SJCRH30 (cell line): ENCODE measurements at regions not wholly inside any gene's neighbourhood (a gene's known extent, or its start where the extent isn't known, plus 50 kb on each side); places are given as distances from the start of the nearest gene placed in this dataset.

Experiments
- DNase-seq, 2 experiments: peaks; one replicate each; pipeline ENCODE4 v3.0.0-alpha.2; 2015 to 2020
- H3K27ac ChIP-seq: fragments of 250-450 bp; sonication (Bioruptor Pico); 2 replicates; pipeline ENCODE4 v1.5.1; 2020; ENCODE audit warnings: mild to moderate bottlenecking, moderate library complexity
- H3K27me3 ChIP-seq: fragments of 250-450 bp; sonication (Bioruptor Pico); 2 replicates; pipeline ENCODE4 v1.5.1; 2020; ENCODE audit warnings: mild to moderate bottlenecking, moderate library complexity
- H3K36me3 ChIP-seq: fragments of 250-450 bp; sonication (Bioruptor Pico); 2 replicates; pipeline ENCODE4 v1.5.1; 2020; ENCODE audit warnings: mild to moderate bottlenecking, moderate library complexity
- H3K4me1 ChIP-seq: fragments of 250-450 bp; sonication (Bioruptor Pico); 2 replicates; pipeline ENCODE4 v1.5.1; 2020; ENCODE audit warnings: mild to moderate bottlenecking, moderate library complexity
- H3K4me3 ChIP-seq: fragments of 250-450 bp; sonication (Bioruptor Pico); 2 replicates; pipeline ENCODE4 v1.5.1; 2020; ENCODE audit warnings: mild to moderate bottlenecking, moderate library complexity
- H3K9me3 ChIP-seq: fragments of 250-450 bp; sonication (Bioruptor Pico); replicated peaks from 2 replicates; pipeline ENCODE4 v1.5.1; 2020; ENCODE audit warnings: mild to moderate bottlenecking, moderate library complexity

DNA sequence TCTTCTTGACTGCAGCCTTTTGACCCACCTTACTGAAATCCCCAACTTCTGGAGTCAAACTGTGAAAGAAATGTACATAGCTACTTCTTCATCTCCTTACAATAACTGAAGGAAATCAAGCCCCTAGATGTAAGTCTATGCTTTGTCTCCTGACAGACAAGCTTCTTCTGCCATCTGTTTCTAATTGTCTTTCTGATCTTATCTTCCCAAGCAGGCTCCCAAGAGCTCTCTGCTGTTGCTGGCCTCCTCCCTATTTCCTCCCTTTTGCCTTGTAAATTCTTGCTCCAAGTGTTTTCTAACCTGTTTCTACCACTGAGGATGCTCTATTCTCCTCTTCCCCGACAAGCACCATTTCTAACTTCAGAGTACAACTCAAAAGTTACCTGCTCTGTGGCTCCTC, 77.4 kb upstream of the OSR1 start:
- Histone ChIP-seq H3K4me3 (no peak overlapping the region), H3K9me3 (no peaks in the 10 kb centered on the region), H3K4me1 (no peaks in the 10 kb centered on the region), H3K27ac (no peak overlapping the region), H3K27me3 (0 out of 2 replicates have a peak, but pooled peaks cover 6% of the 10 kb centered on the region), H3K36me3 (no peaks in the 10 kb centered on the region)
- DNase-seq = no peak

GRCh38 chr2:19434413-19434812, 76.0 kb upstream of the OSR1 start:
- no peaks in the 10 kb centered on the region for H3K4me1 ChIP-seq
- H3K36me3 ChIP-seq = no peaks in the 10 kb centered on the region
- H3K27ac ChIP-seq = no peak overlapping the region
- H3K27me3 ChIP-seq = peaks cover under 1% of the 10 kb centered on the region; the same call in 1 of the 2 replicates
- no peaks in the 10 kb centered on the region for H3K9me3 ChIP-seq
- H3K4me3 ChIP-seq = no peak overlapping the region
- no peak for DNase-seq

DNA sequence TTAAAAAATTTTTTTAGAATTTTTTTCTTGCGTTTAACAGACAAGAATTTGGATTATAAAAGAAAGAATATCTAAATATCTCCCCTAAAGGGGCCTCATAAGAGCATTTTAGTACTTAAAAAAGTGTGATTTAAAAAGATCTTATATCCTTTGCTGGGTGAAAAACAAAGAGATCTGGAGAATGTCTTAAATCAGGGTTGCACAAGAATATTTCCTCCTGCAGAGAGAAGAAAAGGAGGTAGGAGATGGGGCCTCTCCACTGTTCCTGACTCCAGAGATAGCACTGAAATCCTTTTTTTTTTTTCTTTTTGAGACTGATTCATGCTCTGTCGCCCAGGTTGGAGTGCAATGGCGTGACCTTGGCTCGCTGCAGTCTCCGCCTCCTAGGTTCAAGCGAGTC, 68.5 kb upstream of the OSR1 start:
- Histone ChIP-seq H3K27ac (no peak overlapping the region), H3K27me3 (peaks cover 5% of the 10 kb centered on the region), H3K4me3 (no peak overlapping the region), H3K36me3 (no peaks in the 10 kb centered on the region), H3K9me3 (no peaks in the 10 kb centered on the region), H3K4me1 (no peaks in the 10 kb centered on the region)
- DNase-seq = no peak

DNA sequence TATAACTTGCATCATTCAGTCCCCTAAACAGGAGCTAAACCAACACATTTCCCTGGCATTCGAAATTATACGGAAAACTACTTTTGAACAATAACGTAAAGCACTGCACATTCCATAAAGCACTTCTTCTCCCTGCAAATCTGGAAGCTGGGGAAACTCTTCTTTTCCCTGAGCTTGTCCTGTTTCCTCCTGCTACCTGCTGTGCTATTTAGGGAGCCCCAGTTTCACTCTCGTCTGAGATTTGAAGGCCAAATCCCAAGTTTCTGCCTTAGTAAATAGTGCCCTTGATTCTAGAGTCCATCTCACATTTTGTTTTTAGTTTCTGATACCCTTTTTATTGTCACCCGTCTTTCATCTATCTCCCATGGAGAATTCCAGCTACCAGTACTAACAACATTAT, 67.7 kb upstream of the OSR1 start:
- Histone ChIP-seq H3K4me1 (no peaks in the 10 kb centered on the region), H3K27me3 (peaks cover 5% of the 10 kb centered on the region), H3K9me3 (no peaks in the 10 kb centered on the region), H3K27ac (no peak overlapping the region), H3K36me3 (no peaks in the 10 kb centered on the region), H3K4me3 (no peak overlapping the region)
- DNase-seq = no peak

- no peak for DNase-seq
These were observed 67.0 kb upstream of the OSR1 start for GRCh38 chr2:19425419-19425818.

DNA sequence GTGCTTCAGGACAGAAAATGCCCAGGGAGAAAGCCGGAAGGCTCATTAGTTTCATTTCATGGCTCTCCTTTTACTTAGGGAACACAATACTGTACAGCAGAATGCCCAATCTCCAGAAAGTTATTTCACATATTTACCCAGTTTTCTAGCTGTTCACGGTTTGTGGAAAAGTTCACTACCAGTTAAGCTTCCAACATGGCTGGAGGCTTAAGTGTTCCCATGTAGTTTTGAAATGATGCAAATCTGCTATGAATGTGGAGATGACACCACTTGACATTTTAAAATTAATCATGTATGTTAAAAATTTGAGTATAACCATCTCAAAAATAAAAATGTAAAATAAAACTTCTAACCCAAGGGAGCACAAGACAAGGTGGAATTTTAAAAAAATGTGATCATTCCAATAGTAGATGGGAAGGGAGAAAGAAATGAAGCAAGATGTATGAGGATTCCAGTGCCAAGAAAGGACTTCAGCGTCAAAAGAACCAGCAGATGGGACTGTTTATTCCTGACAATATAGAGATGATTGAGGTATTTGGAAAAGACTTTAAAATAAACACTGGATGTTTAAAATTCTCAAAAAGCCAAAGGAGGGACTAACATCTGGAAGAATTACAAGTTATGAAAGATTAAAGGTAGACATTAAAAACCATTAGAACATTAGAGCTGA, 60.9 kb upstream of the OSR1 start:
- no peaks in the 10 kb centered on the region for H3K4me1 ChIP-seq
- no peak overlapping the region for H3K27ac ChIP-seq
- no peaks in the 10 kb centered on the region for H3K27me3 ChIP-seq
- no peak overlapping the region for H3K4me3 ChIP-seq
- no peaks in the 10 kb centered on the region for H3K9me3 ChIP-seq
- H3K36me3 ChIP-seq = no peaks in the 10 kb centered on the region
- DNase-seq = no peak

More at GRCh38 chr2:19425419-19425818, 67.0 kb upstream of the OSR1 start:
- H3K27ac ChIP-seq = no peak overlapping the region
- H3K36me3 ChIP-seq = no peaks in the 10 kb centered on the region
- H3K4me1 ChIP-seq = no peaks in the 10 kb centered on the region
- no peaks in the 10 kb centered on the region for H3K9me3 ChIP-seq
- H3K4me3 ChIP-seq = no peak overlapping the region
- H3K27me3 ChIP-seq = peaks cover 5% of the 10 kb centered on the region

GRCh38 chr2:19416784-19417684, 58.6 kb upstream of the OSR1 start:
- no peak overlapping the region for H3K4me3 ChIP-seq
- no peaks in the 10 kb centered on the region for H3K9me3 ChIP-seq
- no peak overlapping the region for H3K27ac ChIP-seq
- no peaks in the 10 kb centered on the region for H3K36me3 ChIP-seq
- no peaks in the 10 kb centered on the region for H3K27me3 ChIP-seq
- DNase-seq = no peak
- no peaks in the 10 kb centered on the region for H3K4me1 ChIP-seq

DNA sequence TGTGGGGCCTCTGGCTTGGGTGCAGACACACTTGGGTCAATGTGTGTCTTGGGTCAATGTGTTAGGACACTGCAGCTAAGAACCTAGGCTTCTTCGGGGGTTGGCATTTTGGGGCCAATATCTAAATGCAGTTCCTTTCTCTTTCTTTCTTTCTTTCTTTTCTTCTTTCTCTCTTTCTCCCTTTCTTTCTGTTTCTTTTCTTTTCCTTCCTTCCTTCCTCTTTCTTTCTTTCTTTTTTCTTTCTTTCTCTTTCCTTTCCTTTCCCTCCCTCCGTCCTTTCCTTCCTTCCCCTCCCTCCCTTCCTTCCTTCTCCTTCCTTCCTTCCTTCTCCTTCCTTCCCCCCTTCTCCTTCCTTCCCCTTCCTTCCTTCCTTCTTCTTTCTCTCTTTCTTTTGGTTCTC, 57.7 kb upstream of the OSR1 start:
- no peak for DNase-seq
- Histone ChIP-seq H3K4me1 (no peaks in the 10 kb centered on the region), H3K9me3 (no peaks in the 10 kb centered on the region), H3K27me3 (no peaks in the 10 kb centered on the region), H3K36me3 (no peaks in the 10 kb centered on the region), H3K4me3 (no peak overlapping the region), H3K27ac (no peak overlapping the region)

GRCh38 chr2:19409046-19409445, 50.6 kb upstream of the OSR1 start:
- no peak for DNase-seq
- Histone ChIP-seq H3K9me3 (no peaks in the 10 kb centered on the region), H3K36me3 (no peaks in the 10 kb centered on the region), H3K27me3 (no peaks in the 10 kb centered on the region), H3K4me1 (no peaks in the 10 kb centered on the region; the same call in 1 of the 2 replicates), H3K4me3 (no peak overlapping the region), H3K27ac (no peak overlapping the region)

DNA sequence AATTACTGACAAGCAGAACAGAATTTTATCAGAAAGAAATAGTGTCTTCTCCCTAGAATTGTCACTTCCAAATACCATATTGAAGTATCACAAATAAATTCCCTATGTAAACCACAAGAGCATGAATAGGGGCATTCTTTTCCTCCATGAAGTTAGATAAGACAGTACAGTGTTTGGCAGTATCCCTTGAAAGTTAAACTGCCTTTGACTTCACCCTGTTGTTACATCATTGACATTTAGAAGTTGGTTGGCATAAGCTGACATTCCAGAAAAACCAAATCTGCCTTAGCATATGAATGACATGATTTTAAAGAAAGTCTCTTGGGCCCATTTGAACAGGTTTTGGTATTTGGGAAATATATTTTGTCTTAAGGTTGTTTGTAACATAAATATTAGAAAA, 50.2 kb upstream of the OSR1 start:
- Histone ChIP-seq H3K27me3 (no peaks in the 10 kb centered on the region), H3K4me3 (no peak overlapping the region), H3K4me1 (no peaks in the 10 kb centered on the region; the same call in 1 of the 2 replicates), H3K36me3 (no peaks in the 10 kb centered on the region), H3K27ac (no peak overlapping the region), H3K9me3 (no peaks in the 10 kb centered on the region)
- no peak for DNase-seq
